HG02973 (cell line): ENCODE measurements at regions not wholly inside any gene's neighbourhood (a gene's known extent, or its start where the extent isn't known, plus 50 kb on each side); places are given as distances from the start of the nearest gene placed in this dataset.

ENCODE experiments used
- ATAC-seq: cut with Tn5 transposase; IDR thresholded peaks from one replicate; pipeline ENCODE4 v1.9.1; 2021; ENCODE audit warnings: moderate library complexity; ENCODE audit not compliant: unreplicated experiment

- no peak for ATAC-seq
Observed at GRCh38 chr12:65622056-65622455, 202.2 kb upstream of the HMGA2 start.

DNA sequence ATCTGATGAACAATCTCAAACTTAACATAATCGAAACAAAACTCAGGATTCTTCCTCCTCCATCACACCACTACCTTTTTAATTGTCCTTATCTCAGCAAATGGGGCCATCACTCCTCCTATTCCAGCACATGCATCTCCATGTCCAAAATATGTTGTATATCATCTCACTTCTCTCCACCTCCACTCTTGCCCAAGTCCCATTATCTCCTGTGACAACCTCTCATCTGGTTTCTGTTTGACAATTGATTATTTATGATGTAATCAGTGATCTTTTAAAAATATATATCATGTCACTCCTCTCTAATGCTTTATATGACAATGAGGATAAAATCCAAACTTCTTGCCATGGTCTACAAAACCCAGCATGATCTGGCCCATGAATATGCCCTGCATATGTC, 200.8 kb upstream of the HMGA2 start:
- no peak for ATAC-seq

GRCh38 chr12:65624554-65625086, 199.7 kb upstream of the HMGA2 start:
- no peak for ATAC-seq

DNA sequence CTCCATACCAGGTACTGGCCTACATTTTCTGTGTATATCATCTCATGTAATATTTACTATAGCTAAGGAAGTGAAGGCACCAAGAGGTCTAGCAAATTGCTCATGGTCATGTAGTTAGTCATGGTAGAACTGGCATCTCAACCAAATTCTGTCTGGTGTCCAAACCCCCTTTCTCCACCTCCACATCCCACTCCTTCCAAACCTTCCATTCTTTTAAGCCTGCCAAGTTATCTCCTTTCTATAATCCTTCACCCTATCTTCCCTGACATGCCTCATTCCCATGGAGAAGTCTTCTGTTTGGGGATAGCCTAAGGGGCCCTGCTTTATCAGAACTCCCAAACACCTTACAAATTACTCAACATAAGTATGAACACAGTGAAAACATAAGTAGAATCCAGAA, 196.2 kb upstream of the HMGA2 start:
- ATAC-seq: no peak

DNA sequence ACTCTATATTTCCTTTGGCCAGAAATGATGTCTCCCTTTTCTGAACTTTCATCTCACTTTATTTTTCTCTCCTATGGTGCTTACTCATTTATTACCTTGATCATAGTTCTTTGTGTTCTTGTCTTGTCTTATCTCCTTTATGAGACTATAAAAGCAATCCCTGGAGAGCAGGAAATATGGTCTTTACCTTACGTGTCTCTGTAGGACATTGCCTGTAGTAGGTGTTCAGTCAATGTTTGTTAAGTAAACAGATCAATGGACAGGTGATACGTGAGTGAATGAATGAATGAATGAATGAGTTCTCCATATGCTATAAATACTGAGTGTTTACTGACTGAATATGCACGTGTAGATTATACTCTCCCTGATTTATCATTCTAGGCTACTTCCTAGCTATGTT, 193.7 kb upstream of the HMGA2 start:
- ATAC-seq: no peak

GRCh38 chr12:65631621-65632111, 192.6 kb upstream of the HMGA2 start:
- no peak for ATAC-seq

DNA sequence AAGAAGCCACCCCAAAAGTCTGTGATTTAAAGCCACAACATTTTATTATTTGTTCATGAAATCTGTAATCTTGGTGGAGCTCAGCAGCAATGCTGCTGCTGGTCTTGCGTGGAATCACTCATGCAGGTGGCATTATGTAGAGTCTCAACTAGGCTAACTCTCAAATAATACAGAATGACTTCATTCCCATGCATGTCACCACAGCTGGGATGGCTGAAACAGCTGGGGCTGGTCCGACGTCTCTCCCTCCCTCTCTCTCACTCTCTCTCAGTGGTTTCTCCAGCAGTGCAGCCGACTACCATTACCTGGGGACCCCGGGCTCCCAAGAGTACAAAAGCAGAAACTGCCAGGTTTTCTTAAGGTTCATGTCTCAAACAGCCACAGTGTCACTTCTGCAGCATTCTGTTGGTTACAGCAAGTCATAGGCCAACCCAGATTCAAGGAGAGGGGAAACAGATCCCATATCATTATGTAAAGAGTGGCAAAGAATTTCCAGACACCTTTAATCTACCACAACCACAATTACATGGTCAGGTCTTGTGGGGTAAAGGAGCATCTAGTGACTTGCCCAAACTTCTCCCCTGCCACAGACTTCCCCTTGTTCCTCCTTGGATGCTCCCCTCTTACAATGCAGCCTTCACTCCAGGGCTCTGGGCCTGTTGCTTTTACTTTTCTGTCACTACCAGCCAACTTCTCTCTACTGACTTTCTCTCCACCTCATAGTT, 192.0 kb upstream of the HMGA2 start:
- no peak for ATAC-seq

DNA sequence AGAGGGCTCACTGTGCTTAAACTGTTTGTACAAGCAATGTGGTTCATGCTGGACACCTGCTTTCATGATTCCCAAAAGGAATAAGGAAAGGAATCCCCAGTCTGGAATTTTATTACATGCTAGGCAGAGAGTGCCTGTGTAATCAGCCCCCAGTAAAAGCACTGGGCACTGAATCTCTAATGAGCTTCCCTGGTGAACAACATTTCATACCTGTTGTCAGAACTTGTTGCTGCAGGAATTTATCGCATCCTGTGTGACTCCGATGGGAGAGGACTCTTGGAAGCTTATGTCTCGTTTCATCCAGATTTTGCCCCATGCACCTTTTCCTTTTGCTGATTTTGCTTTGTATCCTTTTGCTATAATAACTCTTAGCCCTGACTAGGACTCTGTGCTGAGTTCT, 190.2 kb upstream of the HMGA2 start:
- ATAC-seq: no peak

DNA sequence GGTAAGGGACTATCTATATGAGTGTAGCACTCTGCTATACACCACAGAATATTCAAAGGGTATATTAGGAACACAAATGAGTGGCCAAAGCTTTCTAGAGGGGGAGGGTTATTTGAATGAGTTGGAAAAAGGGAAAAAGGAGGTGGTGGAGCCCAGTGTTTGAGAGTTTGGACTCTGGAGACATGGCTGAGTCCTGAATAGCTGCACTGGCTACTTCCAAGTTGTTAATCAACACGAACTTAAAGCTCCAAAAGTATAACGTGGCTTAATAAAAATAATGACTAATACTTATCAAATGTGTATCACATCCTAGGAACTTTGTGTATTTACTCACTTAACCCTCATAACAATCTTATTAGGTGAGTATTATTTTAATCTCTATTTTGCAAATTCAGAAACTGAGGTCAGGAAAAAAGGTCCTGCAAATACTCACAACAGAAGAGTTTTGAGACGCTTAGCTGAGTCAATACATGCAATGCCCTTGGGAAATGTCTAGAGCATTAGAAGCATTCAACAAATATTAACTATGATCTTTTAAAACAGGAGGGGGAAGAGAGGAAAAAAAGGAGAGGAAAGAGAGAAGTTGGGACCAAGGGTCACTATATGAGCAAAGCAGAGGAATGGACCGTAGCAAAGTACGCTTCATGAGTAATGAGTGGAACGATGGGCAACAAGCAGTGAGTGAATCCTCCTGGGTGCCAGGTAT, 189.5 kb upstream of the HMGA2 start:
- no peak for ATAC-seq

- ATAC-seq: no peak
Observed at GRCh38 chr12:65636436-65636835, 187.8 kb upstream of the HMGA2 start.

- no peak for ATAC-seq
Observed at GRCh38 chr12:65637150-65637549, 187.1 kb upstream of the HMGA2 start.

DNA sequence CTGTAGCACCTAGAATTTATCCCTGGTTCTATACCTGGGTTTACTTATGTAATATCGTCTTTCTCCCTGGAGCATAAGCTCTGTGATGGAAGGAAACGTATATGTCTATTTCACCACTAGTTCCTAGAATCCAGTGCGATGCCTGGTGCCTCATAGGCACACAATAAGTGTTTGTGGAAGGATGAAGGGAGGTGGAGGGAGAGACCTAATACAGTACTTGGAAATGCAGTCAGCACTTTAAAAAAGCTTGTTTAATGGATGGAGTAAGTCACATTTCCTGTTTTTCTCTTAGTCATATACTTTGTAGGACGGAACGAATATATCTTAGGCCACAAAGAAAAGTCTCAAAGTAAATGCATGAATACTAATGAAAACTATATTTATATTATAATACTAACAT, 186.5 kb upstream of the HMGA2 start:
- ATAC-seq: no peak

- ATAC-seq: no peak
Observed at GRCh38 chr12:65638324-65638723, 186.0 kb upstream of the HMGA2 start.

- ATAC-seq: no peak
Observed at GRCh38 chr12:65640489-65640901, 183.8 kb upstream of the HMGA2 start.

GRCh38 chr12:65642061-65642661, 182.1 kb upstream of the HMGA2 start:
- ATAC-seq: no peak

- ATAC-seq: no peak
Observed at GRCh38 chr12:65643171-65643570, 181.1 kb upstream of the HMGA2 start.

DNA sequence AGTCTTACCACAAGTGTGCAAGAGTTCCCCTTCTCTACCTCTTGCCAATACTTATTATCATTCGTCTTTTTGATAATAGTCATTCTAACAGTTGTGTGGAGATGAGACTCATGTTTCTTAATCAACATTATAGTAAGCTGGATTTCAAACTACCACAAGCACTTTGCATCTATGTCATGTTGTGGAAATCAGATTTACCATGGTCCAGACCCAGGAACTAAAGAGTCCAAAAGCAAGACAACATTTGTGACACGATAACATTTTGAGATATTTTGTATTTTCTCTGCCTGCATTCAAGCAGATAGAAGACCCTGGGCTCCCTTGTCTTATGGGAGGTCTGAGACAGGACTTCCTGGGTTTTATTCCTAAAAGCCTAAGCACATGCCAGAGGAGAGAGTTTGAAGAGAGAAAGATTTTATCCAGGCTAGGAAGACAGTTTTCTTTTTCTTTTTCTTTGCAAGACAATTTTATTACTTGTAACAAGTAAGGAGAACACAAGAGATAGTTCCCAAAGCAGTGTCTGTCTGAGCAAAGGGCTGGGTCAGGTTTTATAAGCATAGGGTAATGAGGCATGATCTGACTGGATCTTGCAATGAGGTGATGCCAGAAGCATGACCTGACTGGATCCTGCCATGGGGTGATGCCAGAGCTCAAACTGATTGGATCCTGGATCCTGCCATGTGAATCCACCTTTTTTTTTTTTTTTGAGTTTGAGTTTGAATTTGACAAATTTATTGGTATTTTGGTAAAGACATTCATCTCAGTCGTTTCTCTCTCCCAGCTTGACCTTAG, 180.5 kb upstream of the HMGA2 start:
- ATAC-seq: no peak

GRCh38 chr12:65646127-65646643, 178.1 kb upstream of the HMGA2 start:
- ATAC-seq: no peak

DNA sequence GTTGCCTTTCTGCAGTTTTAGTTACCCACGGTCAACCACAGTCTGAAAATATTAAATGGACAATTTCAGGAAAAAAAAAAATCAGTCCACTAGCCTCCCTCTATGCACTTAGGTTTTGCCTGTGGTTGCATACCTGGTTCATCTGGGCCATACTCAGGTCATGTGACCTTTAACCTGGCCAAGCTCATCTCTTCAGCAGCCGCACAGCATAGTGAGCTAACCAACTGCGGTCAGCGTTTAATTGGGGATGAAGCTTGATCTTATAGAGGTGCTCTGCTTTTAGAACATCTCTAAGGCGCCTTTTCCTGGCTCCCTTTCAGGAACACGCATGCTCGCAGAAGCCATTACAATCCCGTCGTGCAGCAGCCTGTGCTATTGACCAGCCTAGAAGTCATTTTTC, 177.2 kb upstream of the HMGA2 start:
- ATAC-seq: no peak

- ATAC-seq: no peak
Observed at GRCh38 chr12:65648461-65648860, 175.8 kb upstream of the HMGA2 start.

DNA sequence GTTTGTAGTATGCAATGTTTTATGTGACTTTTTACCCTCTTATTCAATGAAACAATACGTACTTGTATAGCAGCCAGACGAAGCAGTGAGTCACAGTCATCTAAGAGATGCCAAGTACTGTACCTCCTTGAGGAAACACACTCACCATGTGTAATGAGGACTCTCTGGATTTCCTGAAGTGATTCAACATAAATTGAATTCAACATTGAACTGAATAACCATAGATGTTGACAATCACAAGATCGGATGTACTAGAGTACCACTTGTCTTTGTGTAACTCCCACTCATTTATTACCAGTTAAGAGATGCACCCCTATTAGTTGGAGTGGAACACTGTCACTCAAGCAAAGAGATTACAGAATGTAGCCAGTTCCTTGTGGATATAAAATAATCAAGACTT, 175.2 kb upstream of the HMGA2 start:
- ATAC-seq: no peak
